ENCODE measurements at regions not wholly inside any gene's neighbourhood (a gene's known extent, or its start where the extent isn't known, plus 50 kb on each side); places are given as distances from the start of the nearest gene placed in this dataset.

- Histone ChIP-seq H3K4me3 (no peak overlapping the region), H3K4me1 (ENCODE audit: insufficient read depth) (peaks cover 12% of the 10 kb centered on the region), H4K20me1 (replicated peaks; ENCODE audit: insufficient read depth) (no peaks in the 10 kb centered on the region), H2AFZ (no peak overlapping the region), H3K27me3 (ENCODE audit: insufficient read depth) (no peaks in the 10 kb centered on the region), H3K4me2 (no peak overlapping the region), H3F3A (replicated peaks; ENCODE audit: low read depth) (peaks cover 4% of the 10 kb centered on the region; the same call in 1 of the 2 replicates), H3K79me2 (replicated peaks; ENCODE audit: insufficient read depth) (no peaks in the 10 kb centered on the region), H3K36me3 (ENCODE audit: insufficient read depth) (no peaks in the 10 kb centered on the region), H3K9me2 (ENCODE audit: insufficient read depth) (peaks cover 20% of the 10 kb centered on the region; the same call in 1 of the 2 replicates), H3K27ac (ENCODE audit: low read depth) (no peak overlapping the region)
- Mint-ChIP-seq H3K27ac (no peak overlapping the region), H3K36me3 (ENCODE audit: low read depth) (peaks cover 31% of the 10 kb centered on the region), H3K4me1 (peaks cover 15% of the 10 kb centered on the region), H3K9me3 (peaks cover 32% of the 10 kb centered on the region), H3K27me3 (ENCODE audit: insufficient read depth, low read depth, poor library complexity) (no peaks in the 10 kb centered on the region), H3K4me3 (no peak overlapping the region)
- ATAC-seq (no peak), DNase-seq (ENCODE audit: low spot score) (no peak)
- TF ChIP-seq, protein P1, sequence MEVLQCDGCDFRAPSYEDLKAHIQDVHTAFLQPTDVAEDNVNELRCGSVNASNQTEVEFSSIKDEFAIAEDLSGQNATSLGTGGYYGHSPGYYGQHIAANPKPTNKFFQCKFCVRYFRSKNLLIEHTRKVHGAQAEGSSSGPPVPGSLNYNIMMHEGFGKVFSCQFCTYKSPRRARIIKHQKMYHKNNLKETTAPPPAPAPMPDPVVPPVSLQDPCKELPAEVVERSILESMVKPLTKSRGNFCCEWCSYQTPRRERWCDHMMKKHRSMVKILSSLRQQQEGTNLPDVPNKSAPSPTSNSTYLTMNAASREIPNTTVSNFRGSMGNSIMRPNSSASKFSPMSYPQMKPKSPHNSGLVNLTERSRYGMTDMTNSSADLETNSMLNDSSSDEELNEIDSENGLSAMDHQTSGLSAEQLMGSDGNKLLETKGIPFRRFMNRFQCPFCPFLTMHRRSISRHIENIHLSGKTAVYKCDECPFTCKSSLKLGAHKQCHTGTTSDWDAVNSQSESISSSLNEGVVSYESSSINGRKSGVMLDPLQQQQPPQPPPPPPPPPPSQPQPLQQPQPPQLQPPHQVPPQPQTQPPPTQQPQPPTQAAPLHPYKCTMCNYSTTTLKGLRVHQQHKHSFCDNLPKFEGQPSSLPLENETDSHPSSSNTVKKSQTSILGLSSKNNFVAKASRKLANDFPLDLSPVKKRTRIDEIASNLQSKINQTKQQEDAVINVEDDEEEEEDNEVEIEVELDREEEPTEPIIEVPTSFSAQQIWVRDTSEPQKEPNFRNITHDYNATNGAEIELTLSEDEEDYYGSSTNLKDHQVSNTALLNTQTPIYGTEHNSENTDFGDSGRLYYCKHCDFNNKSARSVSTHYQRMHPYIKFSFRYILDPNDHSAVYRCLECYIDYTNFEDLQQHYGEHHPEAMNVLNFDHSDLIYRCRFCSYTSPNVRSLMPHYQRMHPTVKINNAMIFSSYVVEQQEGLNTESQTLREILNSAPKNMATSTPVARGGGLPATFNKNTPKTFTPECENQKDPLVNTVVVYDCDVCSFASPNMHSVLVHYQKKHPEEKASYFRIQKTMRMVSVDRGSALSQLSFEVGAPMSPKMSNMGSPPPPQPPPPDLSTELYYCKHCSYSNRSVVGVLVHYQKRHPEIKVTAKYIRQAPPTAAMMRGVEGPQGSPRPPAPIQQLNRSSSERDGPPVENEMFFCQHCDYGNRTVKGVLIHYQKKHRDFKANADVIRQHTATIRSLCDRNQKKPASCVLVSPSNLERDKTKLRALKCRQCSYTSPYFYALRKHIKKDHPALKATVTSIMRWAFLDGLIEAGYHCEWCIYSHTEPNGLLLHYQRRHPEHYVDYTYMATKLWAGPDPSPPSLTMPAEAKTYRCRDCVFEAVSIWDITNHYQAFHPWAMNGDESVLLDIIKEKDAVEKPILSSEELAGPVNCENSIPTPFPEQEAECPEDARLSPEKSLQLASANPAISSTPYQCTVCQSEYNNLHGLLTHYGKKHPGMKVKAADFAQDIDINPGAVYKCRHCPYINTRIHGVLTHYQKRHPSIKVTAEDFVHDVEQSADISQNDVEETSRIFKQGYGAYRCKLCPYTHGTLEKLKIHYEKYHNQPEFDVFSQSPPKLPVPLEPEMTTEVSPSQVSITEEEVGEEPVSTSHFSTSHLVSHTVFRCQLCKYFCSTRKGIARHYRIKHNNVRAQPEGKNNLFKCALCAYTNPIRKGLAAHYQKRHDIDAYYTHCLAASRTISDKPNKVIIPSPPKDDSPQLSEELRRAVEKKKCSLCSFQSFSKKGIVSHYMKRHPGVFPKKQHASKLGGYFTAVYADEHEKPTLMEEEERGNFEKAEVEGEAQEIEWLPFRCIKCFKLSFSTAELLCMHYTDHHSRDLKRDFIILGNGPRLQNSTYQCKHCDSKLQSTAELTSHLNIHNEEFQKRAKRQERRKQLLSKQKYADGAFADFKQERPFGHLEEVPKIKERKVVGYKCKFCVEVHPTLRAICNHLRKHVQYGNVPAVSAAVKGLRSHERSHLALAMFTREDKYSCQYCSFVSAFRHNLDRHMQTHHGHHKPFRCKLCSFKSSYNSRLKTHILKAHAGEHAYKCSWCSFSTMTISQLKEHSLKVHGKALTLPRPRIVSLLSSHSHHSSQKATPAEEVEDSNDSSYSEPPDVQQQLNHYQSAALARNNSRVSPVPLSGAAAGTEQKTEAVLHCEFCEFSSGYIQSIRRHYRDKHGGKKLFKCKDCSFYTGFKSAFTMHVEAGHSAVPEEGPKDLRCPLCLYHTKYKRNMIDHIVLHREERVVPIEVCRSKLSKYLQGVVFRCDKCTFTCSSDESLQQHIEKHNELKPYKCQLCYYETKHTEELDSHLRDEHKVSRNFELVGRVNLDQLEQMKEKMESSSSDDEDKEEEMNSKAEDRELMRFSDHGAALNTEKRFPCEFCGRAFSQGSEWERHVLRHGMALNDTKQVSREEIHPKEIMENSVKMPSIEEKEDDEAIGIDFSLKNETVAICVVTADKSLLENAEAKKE (CRISPR knock-in tag; IDR thresholded peaks at IDR 0.05) = no peak
- TF ChIP-seq CREB1 (CRISPR knock-in tag; IDR thresholded peaks at IDR 0.05; ENCODE audit: low read depth) (no peak), JUNB (IDR thresholded peaks at IDR 0.05; ENCODE audit: unreplicated experiment) (no peak), CTCF (conservative IDR thresholded peaks at IDR 0.05; ENCODE audit: low read depth in 2 of 2) (peak in 1 of 2 experiments; percentile 25; a peak in 1 of 4 replicates)
Observed at GRCh38 chr14:65815127-65815526, 402.6 kb downstream of the FUT8 start.
